Heart left ventricle (tissue), 16 donors: ENCODE measurements at regions not wholly inside any gene's neighbourhood (a gene's known extent, or its start where the extent isn't known, plus 50 kb on each side); places are given as distances from the start of the nearest gene placed in this dataset.

Experiments used
- ATAC-seq, 4 donors: fragments of 200-7000 bp; cut with Tn5 transposase; one replicate each; pipeline ENCODE4 v1.9.1; 2020 to 2022; ENCODE audit warnings: moderate library complexity in 4 of 4, mild to moderate bottlenecking in 3 of 4, moderate number of reproducible peaks in 1 of 4
- DNase-seq, 5 donors: peaks; one replicate each; pipeline ENCODE4 v3.0.0-alpha.2; 2020
- H3K27ac ChIP-seq, 12 donors: fragments of 200-600 bp; sonication (generic) in 4 of 12; one replicate each; pipeline versions ENCODE4 v1.5.0 to v1.8.0; 2016 to 2022; ENCODE audit warnings: mild to moderate bottlenecking in 2 of 12
- H3K27me3 ChIP-seq, 9 donors: fragments of 200-600 bp; sonication (generic) in 2 of 9; one replicate each; pipeline versions ENCODE4 v1.5.1 to v1.8.0; 2016 to 2022; ENCODE audit warnings: mild to moderate bottlenecking in 3 of 9
- H3K36me3 ChIP-seq, 9 donors: fragments of 200-600 bp; sonication (generic) in 2 of 9; one replicate each; pipeline versions ENCODE4 v1.5.0 to v1.8.0; 2018 to 2022; ENCODE audit warnings: mild to moderate bottlenecking in 2 of 9
- H3K4me1 ChIP-seq, 12 donors: fragments of 200-600 bp; sonication (generic) in 4 of 12; one replicate each; pipeline versions ENCODE4 v1.5.0 to v1.8.0; 2016 to 2022; ENCODE audit warnings: mild to moderate bottlenecking in 3 of 12
- H3K4me3 ChIP-seq, 12 donors: fragments of 200-600 bp; sonication (generic) in 4 of 12; one replicate each; pipeline versions ENCODE4 v1.5.0 to v1.8.0; 2017 to 2022; ENCODE audit warnings: mild to moderate bottlenecking in 9 of 12, moderate library complexity in 4 of 12
- H3K9me3 ChIP-seq, 12 donors: fragments of 200-600 bp; sonication (generic) in 4 of 12; one replicate each; pipeline versions ENCODE4 v1.5.0 to v1.8.0; 2016 to 2022; ENCODE audit warnings: mild to moderate bottlenecking in 1 of 12
- POLR2A ChIP-seq, 2 donors: fragments of 450-650 bp; IDR thresholded peaks; one replicate each; pipeline ENCODE4 v1.6.1; 2017; ENCODE audit warnings: antibody characterized with exemption in 2 of 2, mild to moderate bottlenecking in 2 of 2, moderate library complexity in 2 of 2
- WGBS, 4 donors: extraction: QIAGEN DNeasy Blood & Tissue Kit in 2 of 4; methylation state at CpG; one replicate each; pipeline versions ENCODE4 v1.1.5 to v1.1.7; 2013 to 2018; 5-methylcytosine and 5-hydroxymethylcytosine counted together
- intact Hi-C, 10 donors: fragments of 100-400 bp; cut with DNase I; formaldehyde crosslinking; loops; one replicate each; pipeline versions ENCODE4 v1.11.1 to v1.14.2; 2022
- TF ChIP-seq, protein P1 (sequence below), 12 donors: fragments of 200-600 bp; sonication (generic) in 4 of 12; IDR thresholded peaks; one replicate each; pipeline versions ENCODE4 v1.5.0 to v1.8.0; 2018 to 2022; ENCODE audit warnings: antibody characterized with exemption in 12 of 12, mild to moderate bottlenecking in 5 of 12
- donor health status: ischemic (EF 13 %, LVEDD 7.1; RV severe dilation, severe dysfunction).
- donor health status: healthy with polysubstance abuse.
- donor health status: DM: no; HTN: yes; CAD: no.
- donor health status: DM: no; HTN: no; CAD: no.
- donor health status: ischemic (EF 25% LVEDD 6.9; RV normal size, moderate dysfunction).
- donor health status: ischemic (EF 25% LVEDD 5.7; RV mildly dilated, moderate dysfunction).
- donor health status: healthy.
- donor health status: DM: yes; HTN: yes; CAD: no.
- donor health status: ischemic (EF 35%, LVEDD 5.7; RV mildly dilated, moderate dysfunction).
- donor health status: nonischemic (EF 11% LVEDD 7.7; RV severe dilation, severe dysfunction).
- donor health status: DM: yes; HTN: yes; CAD: no.
- donor health status: PGD.
- donor health status: ischemic (EF 29% LVEDD 5.4; RV normal size, mild dysfunction).
- donor health status: nonischemic (EF 23%, LVEDD 6.1; RV moderate dilation, normal function).

DNA sequence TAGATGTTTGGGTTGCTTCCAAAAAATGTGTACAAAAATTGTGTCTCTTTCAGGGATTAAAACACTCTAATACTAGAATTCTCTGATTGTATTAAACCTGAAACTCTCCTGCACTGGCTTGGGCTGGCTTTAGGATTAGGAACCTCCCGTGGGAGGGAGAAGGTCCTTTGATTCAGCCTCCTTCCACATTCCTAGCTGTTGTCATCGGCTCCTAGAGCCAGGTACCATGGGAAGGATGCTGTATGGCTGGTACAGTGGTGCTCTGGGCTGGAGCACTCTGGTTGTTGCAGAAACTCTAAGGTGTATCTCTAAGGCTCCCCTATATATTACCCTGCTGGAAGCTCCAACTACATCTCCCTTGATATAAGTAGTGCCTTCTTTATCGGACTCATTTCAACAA, 245.2 kb upstream of the FOXK1 start:
- TF ChIP-seq, protein P1, sequence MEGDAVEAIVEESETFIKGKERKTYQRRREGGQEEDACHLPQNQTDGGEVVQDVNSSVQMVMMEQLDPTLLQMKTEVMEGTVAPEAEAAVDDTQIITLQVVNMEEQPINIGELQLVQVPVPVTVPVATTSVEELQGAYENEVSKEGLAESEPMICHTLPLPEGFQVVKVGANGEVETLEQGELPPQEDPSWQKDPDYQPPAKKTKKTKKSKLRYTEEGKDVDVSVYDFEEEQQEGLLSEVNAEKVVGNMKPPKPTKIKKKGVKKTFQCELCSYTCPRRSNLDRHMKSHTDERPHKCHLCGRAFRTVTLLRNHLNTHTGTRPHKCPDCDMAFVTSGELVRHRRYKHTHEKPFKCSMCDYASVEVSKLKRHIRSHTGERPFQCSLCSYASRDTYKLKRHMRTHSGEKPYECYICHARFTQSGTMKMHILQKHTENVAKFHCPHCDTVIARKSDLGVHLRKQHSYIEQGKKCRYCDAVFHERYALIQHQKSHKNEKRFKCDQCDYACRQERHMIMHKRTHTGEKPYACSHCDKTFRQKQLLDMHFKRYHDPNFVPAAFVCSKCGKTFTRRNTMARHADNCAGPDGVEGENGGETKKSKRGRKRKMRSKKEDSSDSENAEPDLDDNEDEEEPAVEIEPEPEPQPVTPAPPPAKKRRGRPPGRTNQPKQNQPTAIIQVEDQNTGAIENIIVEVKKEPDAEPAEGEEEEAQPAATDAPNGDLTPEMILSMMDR (IDR thresholded peaks at IDR 0.05): no peak
- TF ChIP-seq POLR2A (IDR thresholded peaks at IDR 0.05): no peak
- no peaks in the 10 kb centered on the region for H3K9me3 ChIP-seq
- no peak overlapping the region for H3K4me3 ChIP-seq
- 57 to 73% (median 63%) methylated on average over 3 of the region's 3 CpGs for WGBS, 4 donors
- no peaks in the 10 kb centered on the region for H3K36me3 ChIP-seq
- intact Hi-C loops: no loop called here
- ATAC-seq: no peak
- peaks cover 0 to 7% (median 0%) of the 10 kb centered on the region in 12 donors for H3K4me1 ChIP-seq
- DNase-seq: no peak
- no peak overlapping the region for H3K27ac ChIP-seq
- H3K27me3 ChIP-seq: peaks cover 0 to 5% (median 0%) of the 10 kb centered on the region in 9 donors

DNA sequence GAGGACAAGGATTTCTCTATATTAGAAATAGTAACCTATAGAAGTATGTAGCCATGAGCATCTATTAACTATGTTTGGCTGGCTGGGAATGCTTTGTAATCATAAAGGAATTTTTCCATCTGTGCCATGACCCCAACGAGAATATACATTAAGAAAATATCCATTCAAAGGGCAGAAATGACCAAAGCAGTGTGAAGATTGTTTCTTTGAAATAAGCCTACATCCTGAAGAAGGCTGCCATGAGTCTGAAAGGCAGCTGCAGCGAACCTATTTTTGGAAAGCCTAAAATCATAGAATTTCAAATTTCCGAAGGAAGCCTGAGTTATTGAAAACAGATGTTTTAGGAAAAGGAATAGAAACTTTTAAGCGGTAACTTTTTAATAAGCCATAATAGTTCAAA, 244.2 kb upstream of the FOXK1 start:
- H3K9me3 ChIP-seq: no peaks in the 10 kb centered on the region
- TF ChIP-seq POLR2A (IDR thresholded peaks at IDR 0.05): no peak
- H3K36me3 ChIP-seq: no peaks in the 10 kb centered on the region
- intact Hi-C loops: no loop called here
- 42 to 69% (median 58%) methylated on average over 4 of the region's 4 CpGs for WGBS, 4 donors
- peak overlapping the region in 1 of 12 donors; percentile 35 for H3K27ac ChIP-seq
- ATAC-seq: no peak
- DNase-seq: no peak
- peaks cover 0 to 5% (median 0%) of the 10 kb centered on the region in 9 donors for H3K27me3 ChIP-seq
- H3K4me3 ChIP-seq: no peak overlapping the region
- peaks cover 0 to 7% (median 0%) of the 10 kb centered on the region in 12 donors for H3K4me1 ChIP-seq

DNA sequence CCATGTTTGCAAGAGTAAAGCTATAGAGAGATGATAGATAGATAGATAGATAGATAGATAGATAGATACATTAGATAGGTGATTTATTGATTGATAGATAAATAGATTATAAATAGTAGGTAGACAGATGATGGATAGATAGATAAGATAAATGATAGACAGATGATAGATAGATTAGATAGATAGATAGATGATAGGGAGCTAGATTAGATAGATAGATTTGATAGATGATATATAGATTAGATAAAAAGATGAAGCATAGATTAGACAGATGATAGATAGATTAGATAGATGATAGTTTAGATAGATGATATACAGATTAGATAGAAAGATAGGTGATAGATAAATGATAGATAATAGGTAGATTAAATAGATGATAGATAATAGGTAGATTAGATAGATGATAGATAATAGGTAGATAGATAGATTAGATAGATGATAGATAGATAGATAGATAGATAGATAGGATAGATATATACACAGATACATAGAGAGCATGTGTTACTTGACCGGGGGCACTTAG, 243.3 kb upstream of the FOXK1 start:
- no peak overlapping the region for H3K27ac ChIP-seq
- TF ChIP-seq, protein P1 (IDR thresholded peaks at IDR 0.05): no peak
- TF ChIP-seq POLR2A (IDR thresholded peaks at IDR 0.05): no peak
- DNase-seq (no peak), ATAC-seq (no peak)
- intact Hi-C loops: no loop called here
- no peak overlapping the region for H3K4me3 ChIP-seq
- H3K27me3 ChIP-seq: peaks cover 0 to 5% (median 0%) of the 10 kb centered on the region in 9 donors
- peaks cover 0 to 7% (median 0%) of the 10 kb centered on the region in 12 donors for H3K4me1 ChIP-seq
- H3K9me3 ChIP-seq: no peaks in the 10 kb centered on the region
- 87 to 93% (median 88%) methylated on average over 1 of the region's 1 CpG for WGBS, 4 donors
- no peaks in the 10 kb centered on the region for H3K36me3 ChIP-seq

- intact Hi-C loops: no loop called here
- WGBS, 4 donors: 61 to 76% (median 70%) methylated on average over 6 of the region's 6 CpGs
- ATAC-seq (peak in 3 of 4 donors; percentile 22 to 58 (median 57)), DNase-seq (no peak)
- Histone ChIP-seq H3K36me3 (no peaks in the 10 kb centered on the region), H3K9me3 (no peaks in the 10 kb centered on the region), H3K27me3 (peaks cover 0 to 5% (median 0%) of the 10 kb centered on the region in 9 donors), H3K4me3 (no peak overlapping the region), H3K4me1 (peaks cover 0 to 7% (median 0%) of the 10 kb centered on the region in 12 donors), H3K27ac (no peak overlapping the region)
- TF ChIP-seq, protein P1 (IDR thresholded peaks at IDR 0.05): no peak
- TF ChIP-seq POLR2A (IDR thresholded peaks at IDR 0.05): no peak
Measured at GRCh38 chr7:4439444-4439843, 242.7 kb upstream of the FOXK1 start.

GRCh38 chr7:4444106-4444505, 238.0 kb upstream of the FOXK1 start:
- WGBS, 4 donors: 69 to 79% (median 76%) methylated on average over 1 of the region's 1 CpG
- intact Hi-C loops: no loop called here

More at GRCh38 chr7:4444106-4444505, 238.0 kb upstream of the FOXK1 start:
- no peak overlapping the region for H3K27ac ChIP-seq
- DNase-seq (no peak), ATAC-seq (no peak)
- H3K4me1 ChIP-seq: peaks cover 0 to 6% (median 0%) of the 10 kb centered on the region in 12 donors
- no peaks in the 10 kb centered on the region for H3K36me3 ChIP-seq
- H3K9me3 ChIP-seq: no peaks in the 10 kb centered on the region
- H3K27me3 ChIP-seq: no peaks in the 10 kb centered on the region
- H3K4me3 ChIP-seq: no peak overlapping the region
- no peak for TF ChIP-seq POLR2A (IDR thresholded peaks at IDR 0.05)
- TF ChIP-seq, protein P1 (IDR thresholded peaks at IDR 0.05): no peak
